ENCODE measurements at regions not wholly inside any gene's neighbourhood (a gene's known extent, or its start where the extent isn't known, plus 50 kb on each side); places are given as distances from the start of the nearest gene placed in this dataset.

GRCh38 chr3:94787066-94787465, 724.2 kb downstream of the NSUN3 start:
- no peak for TF ChIP-seq CTCF (IDR thresholded peaks at IDR 0.05; ENCODE audit: poor library complexity, severe bottlenecking)
- TF ChIP-seq TAF1 (IDR thresholded peaks at IDR 0.05; ENCODE audit: low read depth): no peak
- no peak for TF ChIP-seq EZH2 (IDR thresholded peaks at IDR 0.05; ENCODE audit: borderline replicate concordance, insufficient read depth, low read length, poor library complexity, severe bottlenecking)
- TF ChIP-seq EP300 (conservative IDR thresholded peaks at IDR 0.05; ENCODE audit: poor library complexity, severe bottlenecking): no peak
- TF ChIP-seq POLR2AphosphoS5 (IDR thresholded peaks at IDR 0.05): no peak
